ENCODE measurements at regions not wholly inside any gene's neighbourhood (a gene's known extent, or its start where the extent isn't known, plus 50 kb on each side); places are given as distances from the start of the nearest gene placed in this dataset.
"Not testable (repeated sequence)": the region's sequence is repeated elsewhere in the genome, so short reads cannot be mapped to it uniquely, and the experiment has no call there.

DNA sequence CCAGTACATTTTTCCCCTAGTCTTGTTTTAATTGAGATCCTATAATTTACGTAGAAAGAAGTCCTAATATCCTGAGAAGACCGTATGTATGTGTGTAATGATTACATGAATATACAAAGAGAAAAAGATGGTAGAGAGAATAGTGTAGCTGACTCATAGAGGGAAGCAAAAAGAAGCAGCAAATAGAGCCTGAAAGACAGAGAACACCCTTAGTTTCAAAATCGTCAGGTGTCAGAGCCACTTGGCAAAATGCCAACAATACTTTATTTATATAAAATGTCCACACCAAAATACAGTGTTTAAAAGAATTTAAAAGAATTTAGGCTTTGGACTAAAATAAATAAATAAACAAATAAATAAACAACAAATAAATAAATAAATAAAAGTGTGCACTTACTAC lies 1414.1 kb upstream of the EYS start:
- WGBS (ENCODE audit: insufficient coverage, insufficient read length), result no CpG with 5 or more reads among the region's 3 CpGs
- Histone ChIP-seq H3K36me3 (ENCODE audit: control insufficient read depth, insufficient read depth, low read length) (no peaks in the 10 kb centered on the region), H3K9me3 (ENCODE audit: control insufficient read depth, insufficient read depth, low read length) (no peaks in the 10 kb centered on the region), H3K27me3 (ENCODE audit: control insufficient read depth, insufficient read depth, low read length) (no peaks in the 10 kb centered on the region), H3K27ac (ENCODE audit: low read length) (no peak overlapping the region), H3K4me1 (ENCODE audit: control insufficient read depth, insufficient read depth, low read length) (no peaks in the 10 kb centered on the region), H3K4me3 (ENCODE audit: low read length) (no peak overlapping the region)
- no peak for DNase-seq (ENCODE audit: low read depth, low spot score)

DNA sequence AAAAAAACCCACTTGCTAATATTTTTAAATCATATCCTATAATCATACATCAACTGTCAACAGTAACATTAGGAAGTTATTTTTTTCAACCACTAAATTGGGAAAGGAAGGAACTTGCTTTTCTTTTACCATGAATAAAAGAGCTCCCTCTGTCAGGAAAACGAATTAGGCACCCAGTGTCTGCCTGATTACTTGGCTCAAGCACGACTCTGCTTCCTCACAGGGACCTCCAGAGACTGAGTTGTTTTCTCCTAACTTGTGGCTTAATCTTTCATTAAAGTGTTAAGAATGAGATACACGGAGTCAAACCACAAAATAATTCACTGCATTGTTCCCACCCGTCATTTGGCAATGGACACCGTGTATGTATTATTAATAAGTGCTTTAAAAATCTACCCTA lies 1405.1 kb upstream of the EYS start:
- no peaks in the 10 kb centered on the region for H3K4me1 ChIP-seq (ENCODE audit: control insufficient read depth, insufficient read depth, low read length)
- H3K9me3 ChIP-seq (ENCODE audit: control insufficient read depth, insufficient read depth, low read length), result no peaks in the 10 kb centered on the region
- no peak for DNase-seq (ENCODE audit: low read depth, low spot score)
- no peaks in the 10 kb centered on the region for H3K27me3 ChIP-seq (ENCODE audit: control insufficient read depth, insufficient read depth, low read length)
- no peak overlapping the region for H3K27ac ChIP-seq (ENCODE audit: low read length)
- no peaks in the 10 kb centered on the region for H3K36me3 ChIP-seq (ENCODE audit: control insufficient read depth, insufficient read depth, low read length)
- no peak overlapping the region for H3K4me3 ChIP-seq (ENCODE audit: low read length)
- WGBS (ENCODE audit: insufficient coverage, insufficient read length), result no CpG with 5 or more reads among the region's 5 CpGs

- Histone ChIP-seq H3K9me3 (ENCODE audit: control insufficient read depth, insufficient read depth, low read length) (no peaks in the 10 kb centered on the region), H3K36me3 (ENCODE audit: control insufficient read depth, insufficient read depth, low read length) (no peaks in the 10 kb centered on the region), H3K27me3 (ENCODE audit: control insufficient read depth, insufficient read depth, low read length) (no peaks in the 10 kb centered on the region), H3K4me3 (ENCODE audit: low read length) (no peak overlapping the region), H3K27ac (ENCODE audit: low read length) (no peak overlapping the region), H3K4me1 (ENCODE audit: control insufficient read depth, insufficient read depth, low read length) (no peaks in the 10 kb centered on the region)
- DNase-seq (ENCODE audit: low read depth, low spot score), result no peak
- no CpG with 5 or more reads among the region's 1 CpG for WGBS (ENCODE audit: insufficient coverage, insufficient read length)
Observed at GRCh38 chr6:67102743-67103142, 1395.7 kb upstream of the EYS start.

DNA sequence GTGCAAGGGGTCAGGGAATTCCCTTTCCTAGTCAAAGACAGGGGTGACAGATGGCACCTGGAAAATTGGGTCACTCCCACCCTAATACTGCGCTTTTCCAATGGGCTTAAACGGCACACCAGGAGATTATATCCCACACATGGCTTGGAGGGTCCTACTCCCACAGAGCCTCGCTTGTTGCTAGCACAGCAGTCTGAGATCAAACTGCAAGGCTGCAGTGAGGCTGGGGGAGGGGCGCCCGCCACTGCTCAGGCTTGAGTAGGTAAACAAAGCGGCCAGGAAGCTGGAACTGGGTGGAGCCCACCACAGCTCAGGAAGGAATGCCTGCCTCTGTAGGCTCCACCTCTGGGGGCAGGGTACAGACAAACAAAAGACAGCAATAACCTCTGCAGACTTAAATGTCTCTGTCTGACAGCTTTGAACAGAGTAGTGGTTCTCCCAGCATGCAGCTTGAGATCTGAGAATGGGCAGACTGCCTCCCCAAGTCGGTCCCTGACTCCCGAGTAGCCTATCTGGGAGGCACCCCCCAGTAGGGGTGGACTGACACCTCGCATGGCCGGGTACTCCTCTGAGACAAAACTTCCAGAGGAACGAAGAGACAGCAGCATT lies 1388.7 kb upstream of the EYS start:
- H3K4me3 ChIP-seq (ENCODE audit: low read length); H3K4me1 ChIP-seq (ENCODE audit: control insufficient read depth, insufficient read depth, low read length); H3K27me3 ChIP-seq (ENCODE audit: control insufficient read depth, insufficient read depth, low read length); DNase-seq (ENCODE audit: low read depth, low spot score); H3K27ac ChIP-seq (ENCODE audit: low read length); H3K36me3 ChIP-seq (ENCODE audit: control insufficient read depth, insufficient read depth, low read length); H3K9me3 ChIP-seq (ENCODE audit: control insufficient read depth, insufficient read depth, low read length): not testable (repeated sequence)
- no CpG with 5 or more reads among the region's 11 CpGs for WGBS (ENCODE audit: insufficient coverage, insufficient read length)

DNA sequence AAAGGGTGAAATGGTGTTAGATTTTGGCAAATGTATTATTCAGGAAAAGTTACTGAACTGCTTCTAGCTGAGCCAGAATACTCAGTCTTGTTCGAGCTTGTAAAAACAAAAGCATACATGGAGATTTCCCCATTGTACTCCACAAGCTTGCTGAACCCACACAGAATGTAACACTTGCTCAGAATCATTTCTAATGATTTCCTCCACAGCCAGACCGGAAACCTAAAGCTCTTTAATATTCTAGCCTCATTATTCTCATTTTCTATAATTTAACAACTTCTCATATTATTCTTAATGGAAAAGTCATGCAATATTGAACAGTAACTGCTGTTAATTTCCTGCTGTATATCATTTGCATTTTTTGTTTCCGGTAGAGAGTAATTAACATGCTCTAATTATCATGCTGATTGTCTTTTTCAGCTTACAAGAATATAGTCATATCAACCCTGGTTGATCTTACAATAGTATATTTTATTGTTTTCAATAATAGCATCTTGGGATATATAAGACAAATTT lies 1387.5 kb upstream of the EYS start:
- no peak for DNase-seq (ENCODE audit: low read depth, low spot score)
- H3K4me3 ChIP-seq (ENCODE audit: low read length), result no peak overlapping the region
- 100% methylated on average over 1 of the region's 3 CpGs for WGBS (ENCODE audit: insufficient coverage, insufficient read length)

DNA sequence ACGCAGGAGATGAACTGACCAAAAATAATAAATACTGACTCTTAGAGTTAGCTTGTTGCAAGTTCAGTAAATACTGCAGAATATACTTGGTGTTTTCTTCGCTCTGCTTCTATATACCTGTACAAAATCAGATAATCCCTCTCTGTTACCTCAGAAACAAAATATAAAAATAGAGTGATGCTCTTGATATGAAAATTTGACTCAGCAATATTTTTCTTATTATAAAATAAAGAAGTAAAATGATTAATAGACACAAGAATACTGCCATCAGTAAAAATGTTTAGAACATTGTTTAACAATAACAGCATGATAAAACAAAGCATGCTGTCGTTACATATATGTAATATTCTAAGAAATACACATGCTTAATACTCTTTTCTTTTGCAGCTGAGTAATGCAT lies 1366.9 kb upstream of the EYS start:
- no peaks in the 10 kb centered on the region for H3K9me3 ChIP-seq (ENCODE audit: control insufficient read depth, insufficient read depth, low read length)
- no peaks in the 10 kb centered on the region for H3K4me1 ChIP-seq (ENCODE audit: control insufficient read depth, insufficient read depth, low read length)
- H3K36me3 ChIP-seq (ENCODE audit: control insufficient read depth, insufficient read depth, low read length), result no peaks in the 10 kb centered on the region
- H3K27me3 ChIP-seq (ENCODE audit: control insufficient read depth, insufficient read depth, low read length), result no peaks in the 10 kb centered on the region
- no CpG with 5 or more reads among the region's 3 CpGs for WGBS (ENCODE audit: insufficient coverage, insufficient read length)
- no peak overlapping the region for H3K27ac ChIP-seq (ENCODE audit: low read length)
- no peak overlapping the region for H3K4me3 ChIP-seq (ENCODE audit: low read length)
- no peak for DNase-seq (ENCODE audit: low read depth, low spot score)

More for the DNA sequence above, 1387.5 kb upstream of the EYS start:
- H3K36me3 ChIP-seq (ENCODE audit: control insufficient read depth, insufficient read depth, low read length), result no peaks in the 10 kb centered on the region
- H3K27me3 ChIP-seq (ENCODE audit: control insufficient read depth, insufficient read depth, low read length), result no peaks in the 10 kb centered on the region
- no peaks in the 10 kb centered on the region; the same call in 1 of the 2 replicates for H3K9me3 ChIP-seq (ENCODE audit: control insufficient read depth, insufficient read depth, low read length)
- H3K27ac ChIP-seq (ENCODE audit: low read length), result no peak overlapping the region
- no peaks in the 10 kb centered on the region for H3K4me1 ChIP-seq (ENCODE audit: control insufficient read depth, insufficient read depth, low read length)

- DNase-seq (ENCODE audit: low read depth, low spot score), result no peak
- H3K9me3 ChIP-seq (ENCODE audit: control insufficient read depth, insufficient read depth, low read length), result no peaks in the 10 kb centered on the region
- H3K27me3 ChIP-seq (ENCODE audit: control insufficient read depth, insufficient read depth, low read length), result no peaks in the 10 kb centered on the region
- no peak overlapping the region for H3K4me3 ChIP-seq (ENCODE audit: low read length)
- no peak overlapping the region for H3K27ac ChIP-seq (ENCODE audit: low read length)
- WGBS (ENCODE audit: insufficient coverage, insufficient read length), result no CpG with 5 or more reads among the region's 2 CpGs
- H3K36me3 ChIP-seq (ENCODE audit: control insufficient read depth, insufficient read depth, low read length), result no peaks in the 10 kb centered on the region
- H3K4me1 ChIP-seq (ENCODE audit: control insufficient read depth, insufficient read depth, low read length), result no peaks in the 10 kb centered on the region
Observed at GRCh38 chr6:67068781-67069180, 1361.8 kb upstream of the EYS start.

GRCh38 chr6:67064323-67064722 lies 1357.3 kb upstream of the EYS start:
- Histone ChIP-seq H3K36me3 (ENCODE audit: control insufficient read depth, insufficient read depth, low read length) (no peaks in the 10 kb centered on the region), H3K27me3 (ENCODE audit: control insufficient read depth, insufficient read depth, low read length) (no peaks in the 10 kb centered on the region)
- WGBS (ENCODE audit: insufficient coverage, insufficient read length), result no CpG with 5 or more reads among the region's 1 CpG

GRCh38 chr6:67047996-67048395 lies 1341.0 kb upstream of the EYS start:
- H3K4me3 ChIP-seq (ENCODE audit: low read length), result no peak overlapping the region
- H3K4me1 ChIP-seq (ENCODE audit: control insufficient read depth, insufficient read depth, low read length), result no peaks in the 10 kb centered on the region
- no peak for DNase-seq (ENCODE audit: low read depth, low spot score)
- no peak overlapping the region for H3K27ac ChIP-seq (ENCODE audit: low read length)
- H3K9me3 ChIP-seq (ENCODE audit: control insufficient read depth, insufficient read depth, low read length), result no peaks in the 10 kb centered on the region
- H3K27me3 ChIP-seq (ENCODE audit: control insufficient read depth, insufficient read depth, low read length), result no peaks in the 10 kb centered on the region
- H3K36me3 ChIP-seq (ENCODE audit: control insufficient read depth, insufficient read depth, low read length), result no peaks in the 10 kb centered on the region
- WGBS (ENCODE audit: insufficient coverage, insufficient read length), result no CpG with 5 or more reads among the region's 1 CpG

More at GRCh38 chr6:67064323-67064722, 1357.3 kb upstream of the EYS start:
- no peak for DNase-seq (ENCODE audit: low read depth, low spot score)
- Histone ChIP-seq H3K9me3 (ENCODE audit: control insufficient read depth, insufficient read depth, low read length) (no peaks in the 10 kb centered on the region), H3K27ac (ENCODE audit: low read length) (no peak overlapping the region), H3K4me1 (ENCODE audit: control insufficient read depth, insufficient read depth, low read length) (no peaks in the 10 kb centered on the region), H3K4me3 (ENCODE audit: low read length) (no peak overlapping the region)

DNA sequence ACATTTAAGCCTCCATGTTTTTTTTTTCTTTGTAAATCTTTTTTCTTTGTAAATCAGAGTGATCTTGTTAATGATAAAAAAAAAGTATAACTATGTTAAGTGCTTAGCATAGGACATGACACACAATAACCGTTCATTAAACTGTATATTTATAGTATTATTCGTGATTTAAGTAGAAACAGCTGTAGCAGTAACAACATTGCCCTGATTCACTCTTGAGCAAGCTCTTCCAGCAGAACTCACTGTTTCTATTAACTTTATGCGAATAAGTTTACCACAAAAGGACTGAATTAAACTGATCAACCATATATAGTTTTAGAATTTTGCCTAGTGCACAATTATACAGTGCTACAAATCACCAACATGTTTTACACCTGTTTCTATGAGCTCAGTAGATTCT lies 1338.0 kb upstream of the EYS start:
- Histone ChIP-seq H3K27ac (ENCODE audit: low read length) (no peak overlapping the region), H3K4me3 (ENCODE audit: low read length) (no peak overlapping the region), H3K9me3 (ENCODE audit: control insufficient read depth, insufficient read depth, low read length) (no peaks in the 10 kb centered on the region), H3K27me3 (ENCODE audit: control insufficient read depth, insufficient read depth, low read length) (no peaks in the 10 kb centered on the region), H3K36me3 (ENCODE audit: control insufficient read depth, insufficient read depth, low read length) (no peaks in the 10 kb centered on the region), H3K4me1 (ENCODE audit: control insufficient read depth, insufficient read depth, low read length) (no peaks in the 10 kb centered on the region)
- DNase-seq (ENCODE audit: low read depth, low spot score), result no peak
- no CpG with 5 or more reads among the region's 3 CpGs for WGBS (ENCODE audit: insufficient coverage, insufficient read length)

GRCh38 chr6:67031451-67031850 lies 1324.4 kb upstream of the EYS start:
- Histone ChIP-seq H3K4me1 (ENCODE audit: control insufficient read depth, insufficient read depth, low read length) (no peaks in the 10 kb centered on the region), H3K4me3 (ENCODE audit: low read length) (no peak overlapping the region), H3K27ac (ENCODE audit: low read length) (no peak overlapping the region), H3K36me3 (ENCODE audit: control insufficient read depth, insufficient read depth, low read length) (peaks cover 2% of the 10 kb centered on the region; the same call in 1 of the 2 replicates), H3K9me3 (ENCODE audit: control insufficient read depth, insufficient read depth, low read length) (no peaks in the 10 kb centered on the region; the same call in 1 of the 2 replicates), H3K27me3 (ENCODE audit: control insufficient read depth, insufficient read depth, low read length) (no peaks in the 10 kb centered on the region)
- no CpG with 5 or more reads among the region's 9 CpGs for WGBS (ENCODE audit: insufficient coverage, insufficient read length)
- DNase-seq (ENCODE audit: low read depth, low spot score), result no peak

Measured in iPS DF 6.9 (cell line).